ENCODE measurements at regions not wholly inside any gene's neighbourhood (a gene's known extent, or its start where the extent isn't known, plus 50 kb on each side); places are given as distances from the start of the nearest gene placed in this dataset.
"Not testable (repeated sequence)": the region's sequence is repeated elsewhere in the genome, so short reads cannot be mapped to it uniquely, and the experiment has no call there.

GRCh38 chr15:22177965-22178364, 97.6 kb downstream of the OR4M2 start:
- not testable (repeated sequence) for TF ChIP-seq POLR2AphosphoS5 (IDR thresholded peaks at IDR 0.05; ENCODE audit: low read depth, low read length); POLR2A (IDR thresholded peaks at IDR 0.05; ENCODE audit: borderline replicate concordance, extremely low read depth, insufficient read depth, insufficient read length); EZH2phosphoT487 (IDR thresholded peaks at IDR 0.05; ENCODE audit: borderline replicate concordance); EZH2 (IDR thresholded peaks at IDR 0.05); FOSL1 (IDR thresholded peaks at IDR 0.05; ENCODE audit: low read depth); REST (IDR thresholded peaks at IDR 0.05; ENCODE audit: low read depth); YY1 (IDR thresholded peaks at IDR 0.05; ENCODE audit: extremely low read depth, insufficient replicate concordance, low read depth, low read length); SP1 (IDR thresholded peaks at IDR 0.05; ENCODE audit: low read depth); RAD21 (IDR thresholded peaks at IDR 0.05; ENCODE audit: low read depth)
- TF ChIP-seq, protein P1, sequence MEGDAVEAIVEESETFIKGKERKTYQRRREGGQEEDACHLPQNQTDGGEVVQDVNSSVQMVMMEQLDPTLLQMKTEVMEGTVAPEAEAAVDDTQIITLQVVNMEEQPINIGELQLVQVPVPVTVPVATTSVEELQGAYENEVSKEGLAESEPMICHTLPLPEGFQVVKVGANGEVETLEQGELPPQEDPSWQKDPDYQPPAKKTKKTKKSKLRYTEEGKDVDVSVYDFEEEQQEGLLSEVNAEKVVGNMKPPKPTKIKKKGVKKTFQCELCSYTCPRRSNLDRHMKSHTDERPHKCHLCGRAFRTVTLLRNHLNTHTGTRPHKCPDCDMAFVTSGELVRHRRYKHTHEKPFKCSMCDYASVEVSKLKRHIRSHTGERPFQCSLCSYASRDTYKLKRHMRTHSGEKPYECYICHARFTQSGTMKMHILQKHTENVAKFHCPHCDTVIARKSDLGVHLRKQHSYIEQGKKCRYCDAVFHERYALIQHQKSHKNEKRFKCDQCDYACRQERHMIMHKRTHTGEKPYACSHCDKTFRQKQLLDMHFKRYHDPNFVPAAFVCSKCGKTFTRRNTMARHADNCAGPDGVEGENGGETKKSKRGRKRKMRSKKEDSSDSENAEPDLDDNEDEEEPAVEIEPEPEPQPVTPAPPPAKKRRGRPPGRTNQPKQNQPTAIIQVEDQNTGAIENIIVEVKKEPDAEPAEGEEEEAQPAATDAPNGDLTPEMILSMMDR (IDR thresholded peaks at IDR 0.05 in 2 of 3, conservative IDR thresholded peaks at IDR 0.05 in 1 of 3; ENCODE audit: borderline replicate concordance in 1 of 3, insufficient read depth in 1 of 3, low read depth in 2 of 3, low read length in 2 of 3), result not testable (repeated sequence)
